Muscle of leg (tissue), 3 donors: ENCODE measurements at regions not wholly inside any gene's neighbourhood (a gene's known extent, or its start where the extent isn't known, plus 50 kb on each side); places are given as distances from the start of the nearest gene placed in this dataset.

ENCODE experiments used
- DNase-seq: peaks from one replicate; pipeline ENCODE4 v3.0.0; 2013
- H3K27ac ChIP-seq: one replicate; pipeline ENCODE4 v1.5.1; 2013; ENCODE audit warnings: mild to moderate bottlenecking, low read length, control low read depth
- H3K27me3 ChIP-seq: one replicate; pipeline ENCODE4 v1.6.1; 2013; ENCODE audit warnings: low read length; ENCODE audit not compliant: control insufficient read depth, insufficient read depth
- H3K36me3 ChIP-seq: one replicate; pipeline ENCODE4 v1.6.1; 2013; ENCODE audit warnings: low read length; ENCODE audit not compliant: control insufficient read depth, insufficient read depth
- H3K4me1 ChIP-seq: one replicate; pipeline ENCODE4 v1.6.1; 2013; ENCODE audit warnings: low read length; ENCODE audit not compliant: control insufficient read depth, insufficient read depth
- H3K4me3 ChIP-seq: one replicate; pipeline ENCODE4 v1.5.1; 2013; ENCODE audit warnings: low read length, control low read depth
- H3K9me3 ChIP-seq: replicated peaks from 2 replicates; pipeline ENCODE4 v1.6.1; 2013; ENCODE audit warnings: low read depth, low read length; ENCODE audit not compliant: control insufficient read depth
- WGBS: methylation state at CpG from one replicate; pipeline ENCODE4 v1.1.5; 2013; ENCODE audit warnings: missing lambda C conversion rate; ENCODE audit not compliant: insufficient coverage; 5-methylcytosine and 5-hydroxymethylcytosine counted together

DNA sequence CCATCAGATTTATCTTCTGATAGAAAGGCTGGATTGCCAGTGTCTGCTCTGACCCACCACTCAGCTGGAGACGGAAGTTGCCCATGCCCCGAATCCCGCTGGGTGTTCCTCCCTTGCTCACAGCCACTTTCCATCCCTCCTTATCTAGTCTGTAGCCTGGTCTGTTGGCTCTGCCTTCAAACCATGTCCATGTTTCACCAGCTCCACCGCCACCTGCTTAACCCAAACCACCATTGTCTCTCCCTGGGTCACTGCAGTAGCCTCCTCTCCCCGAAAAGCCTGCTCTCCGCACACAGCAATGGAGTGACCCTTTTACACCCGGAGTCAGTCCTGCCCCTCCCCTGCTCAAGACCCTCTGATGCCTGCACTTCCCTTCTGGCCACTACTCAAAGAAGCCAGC lies 60.4 kb downstream of the GLI2 start:
- no peak overlapping the region for H3K4me3 ChIP-seq
- peaks cover 50% of the 10 kb centered on the region for H3K4me1 ChIP-seq
- 79% methylated on average over 7 of the region's 7 CpGs for WGBS
- peaks cover 4% of the 10 kb centered on the region for H3K27me3 ChIP-seq
- H3K36me3 ChIP-seq: peaks cover 2% of the 10 kb centered on the region
- H3K27ac ChIP-seq: no peak overlapping the region
- H3K9me3 ChIP-seq: no peaks in the 10 kb centered on the region
- DNase-seq: no peak

DNA sequence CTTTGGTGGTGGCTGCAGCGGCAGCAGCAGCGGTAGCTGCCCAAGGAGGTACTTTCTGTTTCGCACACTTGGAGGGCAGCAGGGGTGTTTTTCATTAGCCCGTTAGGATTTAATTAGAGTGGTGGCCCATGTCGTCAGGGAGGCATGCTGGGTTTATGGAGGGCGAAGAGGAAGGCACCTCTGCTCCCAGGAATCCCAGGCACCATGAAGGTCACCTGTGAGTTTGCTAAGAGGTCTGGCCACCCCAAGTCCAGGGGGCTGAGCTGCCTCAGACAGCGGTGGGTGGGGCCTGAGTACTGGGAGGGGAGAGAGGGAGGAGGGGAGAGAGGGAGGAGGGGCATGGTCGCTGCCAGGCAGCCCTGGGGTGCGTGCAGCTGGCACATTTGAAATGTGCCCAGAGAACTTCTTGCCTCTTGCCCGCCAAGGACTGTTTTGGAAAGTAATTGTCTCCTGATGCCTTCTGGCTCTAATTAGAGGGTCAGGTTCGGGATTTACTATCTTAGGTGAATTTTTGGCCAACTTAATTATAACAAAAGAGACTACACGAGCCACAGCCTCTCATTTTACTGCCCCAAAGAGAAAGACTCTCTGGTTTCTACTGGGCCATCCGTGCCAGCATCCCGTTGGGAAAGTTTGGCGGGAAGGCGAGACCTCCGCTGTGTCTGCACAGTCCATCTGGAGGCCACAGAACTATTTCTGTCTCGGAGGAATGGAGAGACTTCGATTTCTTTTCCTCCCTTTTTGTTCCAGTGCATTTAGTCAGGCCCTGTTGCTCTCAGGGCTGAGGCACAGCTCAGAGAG lies 62.0 kb downstream of the GLI2 start:
- Histone ChIP-seq H3K27ac (peak overlapping the region; percentile 74), H3K27me3 (peaks cover 3% of the 10 kb centered on the region), H3K4me1 (peaks cover 60% of the 10 kb centered on the region), H3K9me3 (no peaks in the 10 kb centered on the region), H3K36me3 (peaks cover 2% of the 10 kb centered on the region), H3K4me3 (no peak overlapping the region)
- DNase-seq: peak; percentile 81
- WGBS: 40% methylated on average over 10 of the region's 19 CpGs

DNA sequence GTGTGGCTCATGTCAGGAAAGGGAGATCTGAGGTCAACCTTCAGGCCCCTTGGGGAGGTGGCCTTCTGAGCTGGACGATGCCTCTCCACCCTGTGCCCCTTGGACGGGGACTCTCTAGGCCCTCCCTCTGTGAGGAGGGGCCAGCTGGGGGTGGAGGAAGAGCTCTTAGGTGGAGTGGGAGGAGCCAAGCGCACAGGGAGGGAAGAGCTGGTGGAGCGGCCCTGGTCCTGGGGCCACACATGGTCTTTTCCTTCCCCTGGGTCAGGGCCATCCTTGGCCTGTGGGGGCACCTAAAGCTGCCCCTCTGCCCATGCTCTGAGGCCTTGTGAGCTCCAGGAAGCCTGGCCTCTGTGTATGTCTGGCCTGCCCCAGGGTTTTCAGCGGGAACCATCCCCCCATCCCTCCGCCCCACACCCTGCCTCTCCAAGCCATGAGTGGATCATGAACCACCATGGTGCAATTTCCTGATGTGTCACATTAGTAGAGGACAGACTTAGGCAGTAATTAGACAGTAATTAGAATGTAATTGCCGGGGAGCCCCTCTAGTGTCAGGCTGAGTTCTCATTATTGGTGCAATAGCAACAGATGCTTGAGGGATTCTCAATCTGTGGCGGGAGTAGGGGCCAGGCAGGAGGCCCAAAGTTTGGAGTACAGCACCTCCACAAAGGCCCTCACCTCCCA lies 63.0 kb downstream of the GLI2 start:
- Histone ChIP-seq H3K9me3 (no peaks in the 10 kb centered on the region), H3K4me3 (no peak overlapping the region), H3K27me3 (peaks cover 3% of the 10 kb centered on the region), H3K4me1 (peaks cover 65% of the 10 kb centered on the region), H3K36me3 (peaks cover 2% of the 10 kb centered on the region), H3K27ac (peak overlapping the region; percentile 74)
- 10% methylated on average over 2 of the region's 8 CpGs for WGBS
- DNase-seq: no peak

DNA sequence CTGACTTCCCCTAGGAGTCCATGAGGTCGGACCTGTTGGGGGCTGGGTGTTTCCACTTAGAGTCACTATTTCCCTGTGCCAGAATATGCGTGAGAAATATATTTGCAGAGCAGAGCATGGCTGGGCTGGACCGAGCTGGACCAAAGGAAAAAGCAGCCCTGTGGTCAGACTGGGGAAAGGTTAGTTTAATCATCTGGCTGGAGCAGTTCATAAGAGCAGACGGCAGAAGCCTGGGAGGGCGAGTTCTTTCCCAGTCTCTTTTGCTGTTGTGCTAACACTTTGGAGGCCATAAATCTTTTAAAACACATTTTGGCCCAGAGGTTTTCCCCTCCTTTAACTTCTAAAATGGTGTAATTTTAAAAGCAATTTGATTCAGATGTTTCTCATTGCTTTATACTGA lies 66.5 kb downstream of the GLI2 start:
- peak; percentile 91 for DNase-seq
- H3K4me3 ChIP-seq: no peak overlapping the region
- peaks cover 4% of the 10 kb centered on the region for H3K27me3 ChIP-seq
- peaks cover 5% of the 10 kb centered on the region for H3K36me3 ChIP-seq
- no peaks in the 10 kb centered on the region for H3K9me3 ChIP-seq
- H3K4me1 ChIP-seq: peaks cover 78% of the 10 kb centered on the region
- 36% methylated on average over 3 of the region's 5 CpGs for WGBS
- H3K27ac ChIP-seq: no peak overlapping the region

- DNase-seq: no peak
- WGBS: 60% methylated on average over 1 of the region's 3 CpGs
- no peaks in the 10 kb centered on the region for H3K9me3 ChIP-seq
- H3K4me3 ChIP-seq: no peak overlapping the region
- H3K27me3 ChIP-seq: peaks cover 4% of the 10 kb centered on the region
- peaks cover 5% of the 10 kb centered on the region for H3K36me3 ChIP-seq
- peak overlapping the region; percentile 7 for H3K27ac ChIP-seq
- peaks cover 75% of the 10 kb centered on the region for H3K4me1 ChIP-seq
Observed at GRCh38 chr2:120802867-120803484, 67.3 kb downstream of the GLI2 start.

DNA sequence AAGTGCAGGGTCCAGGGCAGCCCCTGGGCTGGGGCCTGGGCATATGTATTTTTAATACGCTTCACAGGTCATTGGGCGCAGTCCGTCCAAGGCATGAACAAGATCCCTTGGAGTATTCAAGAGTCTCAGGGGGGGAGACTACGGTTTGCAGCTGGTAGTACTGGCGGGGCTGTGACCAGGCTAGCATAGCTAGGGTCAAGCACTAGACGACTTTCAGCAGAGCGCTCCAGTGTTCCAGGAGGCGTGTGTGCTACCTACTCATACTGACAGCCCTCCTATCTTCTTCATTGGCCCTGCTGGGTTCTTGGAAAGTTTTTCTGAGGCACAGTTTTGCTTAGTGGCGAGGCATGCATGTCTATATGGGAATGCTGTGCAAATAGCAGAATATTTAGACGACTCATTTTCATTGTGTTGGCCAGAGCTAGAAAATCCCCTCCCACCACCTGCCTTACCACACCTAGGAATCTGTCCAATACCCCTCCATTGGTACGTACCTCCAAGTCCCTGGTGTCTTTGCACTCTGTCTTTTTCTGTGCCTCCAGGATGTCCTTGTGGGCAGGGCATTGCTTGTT lies 68.2 kb downstream of the GLI2 start:
- WGBS: 73% methylated on average over 7 of the region's 11 CpGs
- no peaks in the 10 kb centered on the region for H3K9me3 ChIP-seq
- H3K36me3 ChIP-seq: peaks cover 5% of the 10 kb centered on the region
- peaks cover 68% of the 10 kb centered on the region for H3K4me1 ChIP-seq
- H3K27me3 ChIP-seq: peaks cover 4% of the 10 kb centered on the region
- H3K4me3 ChIP-seq: no peak overlapping the region
- H3K27ac ChIP-seq: no peak overlapping the region
- no peak for DNase-seq

GRCh38 chr2:120804459-120804858 lies 68.8 kb downstream of the GLI2 start:
- Histone ChIP-seq H3K27ac (no peak overlapping the region), H3K4me3 (no peak overlapping the region), H3K9me3 (no peaks in the 10 kb centered on the region), H3K4me1 (peaks cover 62% of the 10 kb centered on the region), H3K36me3 (peaks cover 5% of the 10 kb centered on the region), H3K27me3 (peaks cover 4% of the 10 kb centered on the region)
- 49% methylated on average over 3 of the region's 6 CpGs for WGBS
- no peak for DNase-seq

DNA sequence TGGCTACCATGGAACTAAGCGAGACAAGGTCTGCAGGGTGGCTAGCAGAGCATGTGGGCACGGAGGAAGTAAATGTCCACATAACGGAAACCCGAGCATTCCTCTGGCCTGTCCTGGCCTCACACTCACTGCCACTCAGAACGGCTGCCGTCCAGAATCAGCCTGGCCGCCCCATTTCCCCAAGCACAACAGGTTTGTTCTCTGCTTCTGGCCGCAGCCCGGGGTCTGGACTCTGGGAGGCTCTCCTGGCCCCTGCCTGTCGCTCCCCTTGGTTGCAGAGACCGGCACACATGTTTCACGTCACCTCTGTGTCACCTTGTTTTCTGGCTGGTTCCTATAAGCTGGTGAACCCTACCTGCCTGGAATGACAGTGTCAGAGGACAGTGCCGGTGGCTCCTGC lies 69.3 kb downstream of the GLI2 start:
- no peak overlapping the region for H3K4me3 ChIP-seq
- no peak for DNase-seq
- H3K36me3 ChIP-seq: peaks cover 4% of the 10 kb centered on the region
- H3K9me3 ChIP-seq: no peaks in the 10 kb centered on the region
- H3K4me1 ChIP-seq: peaks cover 56% of the 10 kb centered on the region
- WGBS: 77% methylated on average over 12 of the region's 13 CpGs
- no peak overlapping the region for H3K27ac ChIP-seq
- peaks cover 4% of the 10 kb centered on the region for H3K27me3 ChIP-seq

GRCh38 chr2:120805602-120806001 lies 69.9 kb downstream of the GLI2 start:
- Histone ChIP-seq H3K9me3 (no peaks in the 10 kb centered on the region), H3K4me1 (peaks cover 54% of the 10 kb centered on the region)
- WGBS: no CpG with 5 or more reads among the region's 4 CpGs

DNA sequence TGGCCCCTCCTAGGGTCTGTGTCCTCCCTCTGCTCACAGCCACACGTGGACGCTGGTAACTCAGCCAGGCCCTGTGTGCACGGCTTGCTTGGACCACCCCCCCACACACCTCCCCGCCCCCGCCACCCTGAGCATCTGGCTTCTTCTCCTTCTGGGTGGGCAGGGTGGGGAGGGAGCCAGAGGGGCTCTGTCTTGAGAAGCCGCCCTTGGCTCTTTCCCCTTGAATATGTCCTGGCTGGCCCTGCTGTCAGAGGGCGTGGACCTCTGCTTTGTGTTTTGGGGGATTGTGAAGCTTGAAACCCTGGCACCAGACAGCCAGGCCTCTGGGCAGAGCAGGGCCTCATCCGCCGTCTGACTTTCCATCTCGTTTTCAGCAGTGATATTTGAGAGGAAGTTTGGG lies 72.1 kb downstream of the GLI2 start:
- WGBS: no CpG with 5 or more reads among the region's 10 CpGs
- peaks cover 4% of the 10 kb centered on the region for H3K27me3 ChIP-seq
- H3K27ac ChIP-seq: no peak overlapping the region
- H3K36me3 ChIP-seq: peaks cover 3% of the 10 kb centered on the region
- no peak overlapping the region for H3K4me3 ChIP-seq
- DNase-seq: peak; percentile 49
- peaks cover 43% of the 10 kb centered on the region for H3K4me1 ChIP-seq
- H3K9me3 ChIP-seq: no peaks in the 10 kb centered on the region

More at GRCh38 chr2:120805602-120806001, 69.9 kb downstream of the GLI2 start:
- H3K27ac ChIP-seq: no peak overlapping the region
- peaks cover 3% of the 10 kb centered on the region for H3K36me3 ChIP-seq
- H3K27me3 ChIP-seq: peaks cover 4% of the 10 kb centered on the region
- peak; percentile 72 for DNase-seq
- no peak overlapping the region for H3K4me3 ChIP-seq
